WERI-Rb-1 (cell line): ENCODE measurements at regions not wholly inside any gene's neighbourhood (a gene's known extent, or its start where the extent isn't known, plus 50 kb on each side); places are given as distances from the start of the nearest gene placed in this dataset.
"Not testable (repeated sequence)": the region's sequence is repeated elsewhere in the genome, so short reads cannot be mapped to it uniquely, and the experiment has no call there.

Source experiments
- DNase-seq: peaks from one replicate; pipeline ENCODE4 v3.0.0-alpha.2; 2020
- H3K27ac ChIP-seq: fragments of 250-450 bp; sonication (Bioruptor Pico); 2 replicates; pipeline ENCODE4 v1.5.1; 2020; ENCODE audit warnings: mild to moderate bottlenecking, moderate library complexity
- H3K27me3 ChIP-seq: fragments of 250-450 bp; sonication (Bioruptor Pico); 2 replicates; pipeline ENCODE4 v1.5.1; 2021; ENCODE audit warnings: mild to moderate bottlenecking, low read depth, moderate library complexity; ENCODE audit not compliant: insufficient read depth, severe bottlenecking
- H3K36me3 ChIP-seq: fragments of 250-450 bp; sonication (Bioruptor Pico); 2 replicates; pipeline ENCODE4 v1.5.1; 2020; ENCODE audit warnings: mild to moderate bottlenecking, moderate library complexity
- H3K4me3 ChIP-seq: 2 replicates; pipeline ENCODE4 v1.5.1; 2011; ENCODE audit warnings: low read depth, mild to moderate bottlenecking, control low read depth, low read length
- H3K9me3 ChIP-seq: fragments of 250-450 bp; sonication (Bioruptor Pico); 2 replicates; pipeline ENCODE4 v1.5.1; 2021; ENCODE audit warnings: mild to moderate bottlenecking, moderate library complexity; ENCODE audit not compliant: severe bottlenecking
- CTCF ChIP-seq: IDR thresholded peaks from 2 replicates; pipeline ENCODE4 v1.5.1; 2011; ENCODE audit warnings: low read depth, mild to moderate bottlenecking, control low read depth, inconsistent platforms, low read length

- no peaks in the 10 kb centered on the region for H3K36me3 ChIP-seq
- no peak for TF ChIP-seq CTCF
- DNase-seq = no peak
- H3K4me3 ChIP-seq = no peak overlapping the region
- no peaks in the 10 kb centered on the region for H3K9me3 ChIP-seq
- H3K27ac ChIP-seq = no peak overlapping the region
- no peaks in the 10 kb centered on the region for H3K27me3 ChIP-seq
Measured at GRCh38 chr2:142561656-142562055, 315.8 kb upstream of the KYNU start.

GRCh38 chr2:142557391-142557790 is 320.1 kb upstream of the KYNU start:
- Histone ChIP-seq H3K9me3 (no peaks in the 10 kb centered on the region), H3K4me3 (no peak overlapping the region), H3K27ac (no peak overlapping the region), H3K36me3 (no peaks in the 10 kb centered on the region), H3K27me3 (no peaks in the 10 kb centered on the region)
- DNase-seq = no peak
- no peak for TF ChIP-seq CTCF

GRCh38 chr2:142545999-142546398 is 331.5 kb upstream of the KYNU start:
- not testable (repeated sequence) for H3K36me3 ChIP-seq, H3K27ac ChIP-seq, H3K9me3 ChIP-seq, DNase-seq, H3K27me3 ChIP-seq, H3K4me3 ChIP-seq

- no peak for TF ChIP-seq CTCF
- Histone ChIP-seq H3K27ac (no peak overlapping the region), H3K9me3 (no peaks in the 10 kb centered on the region), H3K4me3 (no peak overlapping the region), H3K27me3 (no peaks in the 10 kb centered on the region), H3K36me3 (no peaks in the 10 kb centered on the region)
- DNase-seq = no peak
Measured at GRCh38 chr2:142545036-142545435, 332.4 kb upstream of the KYNU start.

- Histone ChIP-seq H3K27me3 (no peaks in the 10 kb centered on the region), H3K27ac (no peak overlapping the region), H3K9me3 (no peaks in the 10 kb centered on the region), H3K36me3 (no peaks in the 10 kb centered on the region), H3K4me3 (no peak overlapping the region)
- no peak for TF ChIP-seq CTCF
- no peak for DNase-seq
Measured at GRCh38 chr2:142544173-142544572, 333.3 kb upstream of the KYNU start.

- H3K4me3 ChIP-seq = no peak overlapping the region
- H3K9me3 ChIP-seq = no peaks in the 10 kb centered on the region
- no peak for DNase-seq
- H3K27me3 ChIP-seq = no peaks in the 10 kb centered on the region
- H3K36me3 ChIP-seq = no peaks in the 10 kb centered on the region
- no peak overlapping the region for H3K27ac ChIP-seq
- TF ChIP-seq CTCF = no peak
Measured at GRCh38 chr2:142542431-142542910, 335.0 kb upstream of the KYNU start.
